Small intestine (tissue), 7 donors: ENCODE measurements at regions not wholly inside any gene's neighbourhood (a gene's known extent, or its start where the extent isn't known, plus 50 kb on each side); places are given as distances from the start of the nearest gene placed in this dataset.
"Not testable (repeated sequence)": the region's sequence is repeated elsewhere in the genome, so short reads cannot be mapped to it uniquely, and the experiment has no call there.

Experiments used
- DNase-seq, 2 donors: peaks; one replicate each; pipeline versions ENCODE4 v3.0.0 to v3.0.0-alpha.2; 2013
- FAIRE-seq: peaks from 2 replicates; lab custom pipeline; 2012; peaks lifted over from hg19 to GRCh38; lab: Jason Lieb, UNC
- H3K27ac ChIP-seq, 3 donors: one replicate each; pipeline ENCODE4 v1.5.1; 2013; ENCODE audit warnings: low read length in 2 of 3, mild to moderate bottlenecking in 2 of 3, control low read depth in 1 of 3, inconsistent platforms in 1 of 3, low read depth in 1 of 3, moderate library complexity in 1 of 3
- H3K27me3 ChIP-seq, 3 donors: one replicate each; pipeline ENCODE4 v1.6.1; 2013; ENCODE audit warnings: low read length in 3 of 3, inconsistent platforms in 1 of 3; ENCODE audit not compliant: control insufficient read depth in 3 of 3, insufficient read depth in 3 of 3
- H3K36me3 ChIP-seq, 3 donors: one replicate each; pipeline ENCODE4 v1.6.1; 2013; ENCODE audit warnings: low read length in 3 of 3, inconsistent platforms in 1 of 3, low read depth in 1 of 3, mild to moderate bottlenecking in 1 of 3, moderate library complexity in 1 of 3; ENCODE audit not compliant: control insufficient read depth in 3 of 3, insufficient read depth in 2 of 3
- H3K4me1 ChIP-seq, 3 donors: one replicate each; pipeline ENCODE4 v1.6.1; 2013; ENCODE audit warnings: low read length in 2 of 3, inconsistent platforms in 1 of 3, low read depth in 1 of 3, mild to moderate bottlenecking in 1 of 3, moderate library complexity in 1 of 3; ENCODE audit not compliant: control insufficient read depth in 3 of 3, insufficient read depth in 2 of 3
- H3K4me3 ChIP-seq, 3 donors: one replicate each; pipeline ENCODE4 v1.5.1; 2013; ENCODE audit warnings: low read length in 3 of 3, control low read depth in 1 of 3, inconsistent platforms in 1 of 3, low read depth in 1 of 3, mild to moderate bottlenecking in 1 of 3, moderate library complexity in 1 of 3
- H3K9me3 ChIP-seq, 2 donors: one replicate each; pipeline ENCODE4 v1.6.1; 2013; ENCODE audit warnings: low read depth in 1 of 2, low read length in 1 of 2; ENCODE audit not compliant: control insufficient read depth in 2 of 2, insufficient read depth in 1 of 2
- WGBS, 3 donors: extraction: QIAGEN DNeasy Blood & Tissue Kit; methylation state at CpG; one replicate each; pipeline ENCODE4 v1.1.7; 2013; 5-methylcytosine and 5-hydroxymethylcytosine counted together
- donor health status: healthy with polysubstance abuse.
- donor health status: control.
- donor health status: control.
- donor health status: Bipolar disorder and iron deficiency.
- donor health status: healthy.

- H3K36me3 ChIP-seq, result no peaks in the 10 kb centered on the region
- H3K9me3 ChIP-seq, result peaks cover 0 to 24% of the 10 kb centered on the region in 2 donors
- no peak overlapping the region for H3K4me3 ChIP-seq
- H3K27ac ChIP-seq, result no peak overlapping the region
- H3K4me1 ChIP-seq, result no peaks in the 10 kb centered on the region
- no peak for FAIRE-seq
- 64 to 65% (median 65%) methylated on average over 1 of the region's 1 CpG for WGBS, 3 donors
- no peak for DNase-seq
- H3K27me3 ChIP-seq, result no peaks in the 10 kb centered on the region
Measured at GRCh38 chr14:105952826-105953225, 426.4 kb downstream of the TMEM121 start.

- DNase-seq, result not testable (repeated sequence)
Measured at GRCh38 chr14:105961625-105962024, 435.2 kb downstream of the TMEM121 start.

GRCh38 chr14:105962532-105962931, 436.1 kb downstream of the TMEM121 start:
- FAIRE-seq (no peak), DNase-seq (no peak)
- no peaks in the 10 kb centered on the region for H3K4me1 ChIP-seq

More at GRCh38 chr14:105961625-105962024, 435.2 kb downstream of the TMEM121 start:
- not testable (repeated sequence) for H3K27me3 ChIP-seq, H3K4me3 ChIP-seq, H3K4me1 ChIP-seq, FAIRE-seq, H3K36me3 ChIP-seq, H3K27ac ChIP-seq
- 78 to 83% (median 81%) methylated on average over 6 of the region's 6 CpGs for WGBS, 3 donors
- peaks cover 0 to 16% of the 10 kb centered on the region in 2 donors for H3K9me3 ChIP-seq

GRCh38 chr14:105968291-105968690, 441.9 kb downstream of the TMEM121 start:
- Histone ChIP-seq H3K9me3 (peaks cover 0 to 31% of the 10 kb centered on the region in 2 donors), H3K36me3 (no peaks in the 10 kb centered on the region), H3K4me3 (no peak overlapping the region), H3K27ac (no peak overlapping the region), H3K4me1 (no peaks in the 10 kb centered on the region), H3K27me3 (no peaks in the 10 kb centered on the region)
- no peak for FAIRE-seq
- no peak for DNase-seq
- 65 to 75% (median 67%) methylated on average over 11 of the region's 11 CpGs for WGBS, 3 donors

More at GRCh38 chr14:105962532-105962931, 436.1 kb downstream of the TMEM121 start:
- no peak overlapping the region for H3K4me3 ChIP-seq
- H3K27me3 ChIP-seq, result no peaks in the 10 kb centered on the region
- H3K9me3 ChIP-seq, result peaks cover 0 to 21% of the 10 kb centered on the region in 2 donors
- H3K27ac ChIP-seq, result no peak overlapping the region
- WGBS, 3 donors, result 80 to 84% (median 81%) methylated on average over 3 of the region's 3 CpGs
- no peaks in the 10 kb centered on the region for H3K36me3 ChIP-seq

- H3K27me3 ChIP-seq, DNase-seq, H3K36me3 ChIP-seq, H3K4me1 ChIP-seq, H3K4me3 ChIP-seq, FAIRE-seq, H3K27ac ChIP-seq: not testable (repeated sequence)
- 53 to 59% (median 56%) methylated on average over 6 of the region's 6 CpGs for WGBS, 3 donors
- H3K9me3 ChIP-seq, result peaks cover 0 to 36% of the 10 kb centered on the region in 2 donors
Measured at GRCh38 chr14:105969026-105969425, 442.6 kb downstream of the TMEM121 start.

GRCh38 chr14:105970821-105971220, 444.4 kb downstream of the TMEM121 start:
- H3K27ac ChIP-seq, H3K4me3 ChIP-seq, H3K27me3 ChIP-seq, FAIRE-seq, H3K4me1 ChIP-seq, H3K36me3 ChIP-seq, DNase-seq: not testable (repeated sequence)
- 80 to 85% (median 80%) methylated on average over 8 of the region's 8 CpGs for WGBS, 3 donors
- H3K9me3 ChIP-seq, result peaks cover 0 to 43% of the 10 kb centered on the region in 2 donors

GRCh38 chr14:105971593-105972500, 445.5 kb downstream of the TMEM121 start:
- Histone ChIP-seq H3K36me3 (no peaks in the 10 kb centered on the region), H3K4me3 (no peak overlapping the region), H3K4me1 (no peaks in the 10 kb centered on the region), H3K9me3 (peaks cover 0 to 43% of the 10 kb centered on the region in 2 donors), H3K27ac (no peak overlapping the region), H3K27me3 (no peaks in the 10 kb centered on the region)
- WGBS, 3 donors, result 79 to 88% (median 79%) methylated on average over 31 to 35 of the region's 35 CpGs
- no peak for FAIRE-seq
- no peak for DNase-seq

GRCh38 chr14:105974902-105975301, 448.5 kb downstream of the TMEM121 start:
- H3K27ac ChIP-seq, result no peak overlapping the region
- H3K27me3 ChIP-seq, result no peaks in the 10 kb centered on the region
- FAIRE-seq, result no peak
- H3K4me1 ChIP-seq, result no peaks in the 10 kb centered on the region
- H3K9me3 ChIP-seq, result peaks cover 0 to 29% of the 10 kb centered on the region in 2 donors
- 19 to 31% (median 31%) methylated on average over 5 to 6 of the region's 6 CpGs for WGBS, 3 donors
- DNase-seq, result no peak
- H3K4me3 ChIP-seq, result no peak overlapping the region
- H3K36me3 ChIP-seq, result no peaks in the 10 kb centered on the region
